ENCODE measurements at regions not wholly inside any gene's neighbourhood (a gene's known extent, or its start where the extent isn't known, plus 50 kb on each side); places are given as distances from the start of the nearest gene placed in this dataset.

DNA sequence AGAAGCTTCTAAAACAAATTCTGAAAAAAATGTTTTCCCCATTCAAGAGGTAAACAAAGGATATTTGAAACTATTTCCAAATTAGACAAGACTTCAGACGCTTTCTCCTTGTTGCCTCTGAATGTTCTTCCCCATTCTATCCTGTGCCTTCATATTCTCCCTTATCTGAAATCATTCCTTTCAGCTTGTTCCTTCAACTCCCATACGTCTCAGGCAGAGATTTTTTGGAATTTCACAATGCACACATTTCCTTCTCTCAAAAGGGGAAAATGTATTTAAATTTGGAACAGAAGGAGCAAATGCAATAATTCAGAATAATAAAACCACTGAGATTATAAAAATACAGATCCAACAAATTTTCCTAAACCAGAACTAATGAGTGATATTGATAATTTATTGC is 198.7 kb upstream of the IVNS1ABP start:
- no peak for TF ChIP-seq POLR2A (IDR thresholded peaks at IDR 0.05)
- no peak for TF ChIP-seq POLR2AphosphoS5 (IDR thresholded peaks at IDR 0.05)
- TF ChIP-seq, protein P1, sequence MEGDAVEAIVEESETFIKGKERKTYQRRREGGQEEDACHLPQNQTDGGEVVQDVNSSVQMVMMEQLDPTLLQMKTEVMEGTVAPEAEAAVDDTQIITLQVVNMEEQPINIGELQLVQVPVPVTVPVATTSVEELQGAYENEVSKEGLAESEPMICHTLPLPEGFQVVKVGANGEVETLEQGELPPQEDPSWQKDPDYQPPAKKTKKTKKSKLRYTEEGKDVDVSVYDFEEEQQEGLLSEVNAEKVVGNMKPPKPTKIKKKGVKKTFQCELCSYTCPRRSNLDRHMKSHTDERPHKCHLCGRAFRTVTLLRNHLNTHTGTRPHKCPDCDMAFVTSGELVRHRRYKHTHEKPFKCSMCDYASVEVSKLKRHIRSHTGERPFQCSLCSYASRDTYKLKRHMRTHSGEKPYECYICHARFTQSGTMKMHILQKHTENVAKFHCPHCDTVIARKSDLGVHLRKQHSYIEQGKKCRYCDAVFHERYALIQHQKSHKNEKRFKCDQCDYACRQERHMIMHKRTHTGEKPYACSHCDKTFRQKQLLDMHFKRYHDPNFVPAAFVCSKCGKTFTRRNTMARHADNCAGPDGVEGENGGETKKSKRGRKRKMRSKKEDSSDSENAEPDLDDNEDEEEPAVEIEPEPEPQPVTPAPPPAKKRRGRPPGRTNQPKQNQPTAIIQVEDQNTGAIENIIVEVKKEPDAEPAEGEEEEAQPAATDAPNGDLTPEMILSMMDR (IDR thresholded peaks at IDR 0.05), result no peak

All from sigmoid colon (tissue), 4 donors.